ENCODE measurements at regions not wholly inside any gene's neighbourhood (a gene's known extent, or its start where the extent isn't known, plus 50 kb on each side); places are given as distances from the start of the nearest gene placed in this dataset.

DNA sequence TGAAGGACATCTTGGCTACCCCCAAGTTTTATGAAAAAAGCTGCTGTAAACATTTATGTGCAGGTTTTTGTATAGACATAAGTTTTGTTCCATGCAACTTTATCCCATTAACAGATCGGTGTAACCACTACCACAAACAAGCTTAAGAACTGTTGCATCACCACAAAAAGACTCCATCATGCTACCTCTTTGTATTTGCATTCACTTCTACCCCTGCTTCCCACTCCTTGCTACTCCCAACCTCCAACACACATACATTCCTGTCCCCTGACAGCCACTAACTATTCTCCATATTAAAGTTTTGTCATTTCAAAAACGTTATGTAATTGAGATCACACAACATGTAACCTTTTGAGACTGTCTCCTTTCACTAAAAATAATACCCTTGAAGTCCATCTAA lies 57.8 kb upstream of the LHFPL2 start:
- DNase-seq (ENCODE audit: low read depth in 1 of 2, low spot score in 2 of 2) = peak in 1 of 2 experiments; percentile 65
- peak overlapping the region; percentile 71 for H3K27ac ChIP-seq
- H3K4me3 ChIP-seq = no peak overlapping the region
- H3K27me3 ChIP-seq (replicated peaks) = no peaks in the 10 kb centered on the region
- H3K36me3 ChIP-seq = no peaks in the 10 kb centered on the region
- H3K4me1 ChIP-seq (replicated peaks) = peaks cover 16% of the 10 kb centered on the region
- no peaks in the 10 kb centered on the region for H3K9me3 ChIP-seq (replicated peaks)

DNA sequence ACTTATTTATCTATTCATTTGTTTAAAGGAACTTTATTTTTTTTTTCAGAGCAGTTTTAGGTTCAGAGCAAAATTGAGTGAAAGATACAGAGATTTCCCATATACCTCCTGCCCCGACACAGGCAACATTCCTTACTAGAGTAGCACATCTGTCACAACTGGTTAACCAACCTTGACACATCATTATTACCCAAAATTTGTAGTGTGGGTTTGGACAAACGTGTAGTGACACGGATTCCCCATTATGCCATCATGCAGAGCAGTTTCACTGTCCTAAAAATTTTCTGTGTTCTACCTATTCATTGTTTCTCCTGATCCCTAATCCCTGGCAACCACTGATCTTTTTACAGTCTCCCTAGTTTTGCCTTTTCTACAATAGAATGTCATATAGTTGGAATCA lies 57.3 kb upstream of the LHFPL2 start:
- peak overlapping the region; percentile 71 for H3K27ac ChIP-seq
- H3K4me3 ChIP-seq = no peak overlapping the region
- no peaks in the 10 kb centered on the region for H3K9me3 ChIP-seq (replicated peaks)
- H3K4me1 ChIP-seq (replicated peaks) = peaks cover 16% of the 10 kb centered on the region
- no peak for DNase-seq (ENCODE audit: low read depth in 1 of 2, low spot score in 2 of 2)
- no peaks in the 10 kb centered on the region for H3K36me3 ChIP-seq
- no peaks in the 10 kb centered on the region for H3K27me3 ChIP-seq (replicated peaks)

DNA sequence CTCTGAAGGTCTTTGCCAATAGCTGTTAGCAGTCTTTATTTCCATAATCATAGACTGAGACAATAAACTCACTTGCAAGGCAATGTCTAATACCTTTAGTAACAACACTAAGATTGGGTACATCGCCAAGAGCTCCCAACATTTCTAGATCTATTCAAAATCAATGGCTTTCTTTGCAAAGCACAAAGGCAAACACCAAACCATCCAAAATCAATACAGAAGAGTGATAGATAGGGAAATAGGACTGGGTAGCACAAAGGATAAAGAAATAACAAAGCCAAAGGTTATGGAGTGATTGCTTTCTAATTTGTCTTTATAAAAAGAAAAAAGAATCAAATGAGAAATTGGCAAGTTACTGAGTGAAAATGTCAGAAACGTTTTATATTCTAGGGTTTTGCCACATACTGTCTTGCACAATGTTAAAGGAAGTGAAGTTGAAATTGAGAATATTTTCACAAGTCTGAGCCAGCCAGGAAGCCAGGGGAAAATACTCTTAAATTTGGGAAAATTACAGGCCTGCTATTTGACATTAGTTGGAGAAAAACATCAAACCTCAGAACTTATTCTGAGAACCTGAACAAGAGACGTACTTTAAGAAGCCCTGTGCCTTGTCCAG lies 53.3 kb upstream of the LHFPL2 start:
- Histone ChIP-seq H3K27me3 (replicated peaks) (no peaks in the 10 kb centered on the region), H3K36me3 (no peaks in the 10 kb centered on the region), H3K27ac (no peak overlapping the region), H3K4me3 (no peak overlapping the region), H3K4me1 (replicated peaks) (peaks cover 34% of the 10 kb centered on the region), H3K9me3 (replicated peaks) (no peaks in the 10 kb centered on the region)
- DNase-seq (ENCODE audit: low read depth in 1 of 2, low spot score in 2 of 2) = no peak

DNA sequence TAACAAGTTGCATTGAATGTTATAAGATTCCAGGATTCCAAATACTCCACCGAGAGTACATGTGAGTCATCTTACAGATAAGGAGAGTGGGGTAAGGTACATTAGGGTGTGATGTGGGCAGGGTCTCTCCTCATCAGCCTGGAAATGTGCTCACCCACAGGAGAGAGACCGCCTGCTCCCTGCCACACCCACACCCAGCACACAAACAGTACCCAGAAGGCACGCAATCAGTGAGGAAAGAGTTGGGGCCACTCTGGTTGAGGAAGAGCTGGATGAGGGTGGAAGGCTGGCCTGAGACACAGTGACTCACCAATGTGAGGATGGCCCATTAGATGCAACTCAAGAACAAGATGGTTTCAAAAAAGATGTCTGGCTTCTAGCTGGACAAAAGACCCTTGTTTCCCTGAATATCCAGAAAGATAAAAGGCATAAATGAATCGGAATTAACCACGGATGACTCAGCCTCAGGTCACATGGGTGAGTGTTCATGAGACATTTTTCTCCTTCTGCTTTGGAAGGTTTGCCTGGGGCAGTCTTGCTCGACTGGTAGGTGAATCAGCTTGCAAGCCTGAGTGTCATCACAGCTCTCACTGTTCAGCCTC lies 51.1 kb upstream of the LHFPL2 start:
- Histone ChIP-seq H3K36me3 (no peaks in the 10 kb centered on the region), H3K4me3 (no peak overlapping the region), H3K27ac (peak overlapping the region; percentile 56), H3K4me1 (replicated peaks) (peaks cover 22% of the 10 kb centered on the region), H3K27me3 (replicated peaks) (no peaks in the 10 kb centered on the region), H3K9me3 (replicated peaks) (no peaks in the 10 kb centered on the region)
- DNase-seq (ENCODE audit: low read depth in 1 of 2, low spot score in 2 of 2) = peak; percentile 89 to 90

DNA sequence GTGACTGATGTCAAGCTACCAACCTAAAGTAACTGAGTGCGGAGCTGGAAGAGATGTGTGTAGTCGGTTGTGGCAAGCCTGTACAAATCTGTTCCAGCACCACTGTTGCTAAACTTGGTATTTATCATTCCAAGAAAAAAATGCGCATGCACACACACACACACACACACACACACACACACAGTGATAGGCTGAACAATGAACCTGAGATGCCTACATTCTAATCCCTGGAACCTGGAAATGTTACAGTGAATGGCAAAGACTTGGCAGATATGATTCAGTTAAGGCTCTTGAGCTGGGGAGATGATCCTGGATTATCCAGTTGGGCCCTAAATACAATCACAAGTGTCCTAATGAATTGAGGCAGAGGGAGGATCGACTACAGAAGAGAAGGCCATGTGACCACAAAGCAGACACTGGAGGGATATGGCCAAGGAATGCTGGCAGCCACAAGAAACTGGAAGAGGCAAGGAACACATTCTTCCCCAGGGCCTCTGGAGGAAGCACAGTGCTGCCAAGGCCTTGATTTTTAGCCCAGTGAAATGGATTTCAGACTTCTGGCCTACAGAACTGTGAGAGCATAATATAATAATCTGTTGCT lies 49.7 kb upstream of the LHFPL2 start:
- no peak overlapping the region for H3K4me3 ChIP-seq
- no peak overlapping the region for H3K27ac ChIP-seq
- H3K4me1 ChIP-seq (replicated peaks) = peaks cover 22% of the 10 kb centered on the region
- no peaks in the 10 kb centered on the region for H3K27me3 ChIP-seq (replicated peaks)
- H3K9me3 ChIP-seq (replicated peaks) = no peaks in the 10 kb centered on the region
- DNase-seq (ENCODE audit: low read depth in 1 of 2, low spot score in 2 of 2) = no peak
- no peaks in the 10 kb centered on the region for H3K36me3 ChIP-seq
